Inferior parietal cortex (tissue), 1 donor: ENCODE measurements at regions not wholly inside any gene's neighbourhood (a gene's known extent, or its start where the extent isn't known, plus 50 kb on each side); places are given as distances from the start of the nearest gene placed in this dataset.

Source experiments
- DNase-seq: peaks from one replicate; pipeline ENCODE4 v3.0.0-alpha.2; 2016; ENCODE audit errors: extremely low spot score

DNA sequence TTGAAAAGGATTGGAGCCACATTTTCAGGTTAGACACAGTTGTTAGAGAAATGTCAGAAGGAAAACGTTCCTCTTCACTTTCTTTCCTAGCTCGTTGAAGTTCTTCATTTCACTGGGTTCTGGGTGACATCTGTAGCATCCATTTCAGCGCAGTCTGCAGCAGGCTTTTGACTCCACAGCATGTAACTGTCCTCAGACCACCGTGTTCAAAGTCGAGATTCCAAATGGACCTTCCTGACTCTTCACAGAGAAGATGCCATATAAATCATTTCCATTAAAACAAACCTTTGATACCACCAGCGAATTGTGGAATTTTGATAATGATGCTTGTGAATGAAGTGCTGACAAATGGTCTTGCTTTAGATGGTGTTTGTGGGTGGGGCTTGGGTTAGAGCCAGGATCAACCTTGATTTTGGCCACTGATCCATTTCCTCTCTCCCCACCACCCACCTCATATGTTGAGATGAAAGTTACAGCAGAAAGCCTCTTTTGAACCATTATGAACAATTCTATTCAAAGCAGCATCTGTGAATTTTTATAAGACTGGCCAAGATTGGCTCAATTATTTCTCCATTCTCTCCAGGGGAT lies 185.3 kb upstream of the PREP start:
- no peak for DNase-seq

- no peak for DNase-seq
Measured at GRCh38 chr6:105587349-105588122, 184.7 kb upstream of the PREP start.

DNA sequence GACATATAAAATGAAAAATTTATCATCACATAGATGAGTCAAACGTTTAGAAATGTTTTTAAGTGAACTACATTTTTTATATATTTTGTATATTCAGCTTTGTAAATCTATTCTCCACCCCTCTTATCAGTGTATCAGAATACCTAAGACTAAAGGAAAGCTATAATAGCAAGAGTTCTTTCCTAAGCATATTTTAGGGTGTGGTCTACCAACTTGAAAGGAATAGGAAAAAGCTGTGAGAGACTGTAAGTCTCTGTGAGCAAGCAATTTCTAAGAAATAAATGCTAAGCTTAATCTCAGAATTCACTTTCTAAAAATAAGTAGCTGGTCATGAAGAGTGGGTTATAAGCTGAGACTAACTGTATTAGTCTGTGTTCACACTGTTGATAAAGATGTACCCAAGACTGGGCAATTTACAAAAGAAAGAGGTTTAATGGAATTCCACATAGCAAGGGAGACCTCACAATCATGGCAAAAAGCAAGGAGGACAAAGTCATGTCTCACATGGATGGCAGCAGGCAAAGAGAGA lies 175.4 kb upstream of the PREP start:
- no peak for DNase-seq

- no peak for DNase-seq
Measured at GRCh38 chr6:105573556-105573955, 170.7 kb upstream of the PREP start.

- no peak for DNase-seq
Measured at GRCh38 chr6:105573138-105573537, 170.3 kb upstream of the PREP start.

DNA sequence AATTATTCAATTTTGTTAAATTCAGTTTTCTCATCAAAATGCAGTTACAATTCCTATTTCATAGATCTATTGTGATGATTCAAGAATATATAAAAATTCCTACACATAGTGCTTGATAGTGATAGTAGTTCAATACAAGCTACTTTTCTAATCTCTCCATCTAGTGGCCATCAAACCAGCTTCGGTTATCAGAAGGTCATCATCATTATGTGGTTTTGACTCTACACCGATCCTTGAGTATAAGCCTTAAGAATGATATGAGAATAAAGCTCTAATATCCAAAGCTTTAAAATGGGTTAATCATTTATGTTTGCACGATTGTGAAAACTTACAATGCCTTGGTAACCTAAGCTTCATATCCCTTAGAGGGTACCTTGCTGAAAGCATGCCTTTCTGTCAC lies 167.5 kb upstream of the PREP start:
- no peak for DNase-seq

- DNase-seq, result no peak
Measured at GRCh38 chr6:105569706-105570105, 166.8 kb upstream of the PREP start.

DNA sequence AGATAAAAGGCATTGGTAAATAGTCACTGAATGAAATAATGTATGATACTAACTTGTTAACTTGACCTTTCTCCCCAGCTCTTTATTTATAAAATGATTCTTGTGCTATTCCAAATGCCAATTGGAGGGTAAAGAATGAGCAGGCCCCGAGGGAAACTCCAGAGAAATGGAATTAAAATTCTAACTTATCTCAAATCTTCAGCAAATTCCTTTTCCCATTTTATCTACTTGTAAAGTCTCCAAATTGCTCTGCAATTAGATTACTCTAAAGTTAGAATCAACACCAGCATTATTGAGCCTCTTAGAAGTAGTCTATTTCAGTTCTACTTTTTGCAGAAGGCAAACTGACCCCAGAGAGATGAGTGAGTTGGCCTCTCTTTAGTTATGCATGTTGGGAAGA lies 165.9 kb upstream of the PREP start:
- DNase-seq, result no peak

- no peak for DNase-seq
Measured at GRCh38 chr6:105568142-105568541, 165.3 kb upstream of the PREP start.

DNA sequence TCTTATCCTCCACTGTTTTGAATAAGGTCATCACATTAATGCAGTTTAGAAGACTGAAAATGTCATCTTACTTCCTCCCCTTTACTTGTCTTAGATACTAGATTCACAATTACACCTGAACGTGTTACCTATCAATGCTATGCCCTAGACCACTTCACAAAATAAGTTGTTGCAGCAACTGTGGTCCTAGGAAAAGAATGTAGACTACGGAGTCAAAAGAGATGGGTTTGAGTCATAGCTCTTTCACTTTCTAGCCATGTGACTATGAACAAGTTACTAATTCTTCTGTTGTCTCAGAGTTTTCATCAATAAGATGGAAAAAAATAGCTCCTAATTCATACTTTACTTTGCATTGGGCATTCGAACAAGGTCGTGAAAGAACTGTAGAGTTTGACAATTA lies 164.3 kb upstream of the PREP start:
- no peak for DNase-seq

DNA sequence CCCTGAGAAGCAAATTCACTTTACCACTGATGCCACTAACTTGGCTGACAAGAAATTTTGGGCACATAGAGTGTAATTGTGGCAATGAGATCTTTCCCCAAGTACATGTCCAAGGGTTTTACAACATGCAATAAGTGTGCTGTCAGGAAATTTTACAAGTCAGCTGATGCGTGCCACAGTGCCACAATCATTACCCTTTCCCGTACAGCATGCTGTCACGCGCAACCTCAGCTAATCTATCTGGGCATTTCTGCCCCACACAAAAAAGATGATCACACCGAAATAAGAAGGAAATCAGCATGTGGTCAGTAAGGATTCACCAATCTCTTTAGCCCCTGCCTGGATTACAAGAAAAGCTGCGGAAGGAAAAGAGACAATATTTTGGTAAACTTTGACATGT lies 163.6 kb upstream of the PREP start:
- DNase-seq, result no peak

DNA sequence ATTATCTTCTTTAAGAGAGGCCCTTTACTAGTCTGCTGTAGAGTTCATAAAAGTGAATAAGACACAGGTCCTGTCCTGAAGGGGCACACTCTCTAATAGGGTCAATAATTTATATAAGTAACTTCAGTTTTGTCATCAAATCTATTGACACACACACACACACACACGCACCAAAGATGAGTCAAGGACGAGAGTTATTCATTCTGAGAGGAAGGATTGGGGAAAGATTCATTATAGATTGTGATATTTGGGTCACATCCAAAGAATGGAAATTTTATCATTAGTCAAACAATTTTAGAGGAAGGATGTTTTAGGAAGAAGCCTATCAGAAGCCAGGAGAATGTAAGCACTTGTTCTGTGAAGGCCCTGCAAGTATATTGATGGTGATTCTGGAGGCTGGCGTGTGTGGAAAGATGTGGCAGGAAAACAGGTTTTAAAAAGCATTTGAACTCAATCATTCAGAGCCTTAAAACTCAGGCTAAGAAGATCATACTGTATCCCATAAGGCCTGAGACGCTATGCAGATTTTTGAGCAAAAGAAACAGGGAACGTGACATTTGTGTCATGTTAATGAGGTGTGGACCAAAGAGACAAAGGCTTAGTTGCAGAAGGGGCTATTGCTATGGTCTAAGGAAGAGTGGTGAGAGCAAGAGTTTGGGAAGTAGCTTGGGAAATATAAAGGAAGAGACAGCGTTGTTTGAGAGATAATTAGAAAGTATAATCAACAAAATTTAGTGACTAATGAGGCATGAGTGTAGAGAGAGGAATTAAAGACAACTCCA lies 161.4 kb upstream of the PREP start:
- no peak for DNase-seq

GRCh38 chr6:105562027-105562426 lies 159.1 kb upstream of the PREP start:
- DNase-seq, result no peak

DNA sequence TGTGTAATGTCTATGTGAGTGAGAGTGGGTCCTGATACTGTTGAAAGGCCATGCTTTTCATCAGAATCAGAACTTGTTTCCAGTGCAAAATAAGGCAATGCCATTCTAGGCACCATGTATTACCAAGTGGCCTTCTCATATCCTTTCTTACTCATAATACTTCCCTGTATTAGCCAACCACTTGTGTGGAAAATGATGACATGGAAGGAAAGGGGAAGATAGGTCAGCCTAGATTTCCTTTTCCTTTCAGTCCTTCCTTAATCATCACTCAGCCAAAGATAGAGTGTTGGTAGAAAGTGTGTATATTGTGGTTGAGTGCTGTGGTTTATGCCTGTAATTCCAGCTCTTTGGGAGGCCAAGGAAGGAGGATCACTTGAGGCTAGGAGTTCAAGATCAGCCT lies 158.6 kb upstream of the PREP start:
- DNase-seq, result no peak

- DNase-seq, result no peak
Measured at GRCh38 chr6:105560611-105561066, 157.8 kb upstream of the PREP start.

DNA sequence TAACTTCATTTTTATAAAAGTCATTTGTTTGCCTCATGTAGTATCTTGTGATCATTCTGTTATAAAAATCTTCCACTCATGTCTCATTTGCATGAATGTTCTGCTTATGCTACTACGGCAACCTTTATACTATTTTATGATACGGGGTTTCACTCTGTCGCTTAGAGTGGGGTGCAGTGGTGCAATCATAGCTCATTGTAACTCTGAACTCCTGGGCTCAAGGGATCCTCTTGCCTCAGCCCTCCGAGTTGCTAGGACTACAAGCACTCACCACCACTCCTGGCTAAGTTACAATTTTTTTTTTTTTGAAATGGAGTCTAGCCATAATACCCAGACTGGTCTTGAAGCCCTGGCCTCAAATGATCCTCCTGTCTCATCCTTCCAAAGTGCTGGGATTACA lies 154.4 kb upstream of the PREP start:
- no peak for DNase-seq

DNA sequence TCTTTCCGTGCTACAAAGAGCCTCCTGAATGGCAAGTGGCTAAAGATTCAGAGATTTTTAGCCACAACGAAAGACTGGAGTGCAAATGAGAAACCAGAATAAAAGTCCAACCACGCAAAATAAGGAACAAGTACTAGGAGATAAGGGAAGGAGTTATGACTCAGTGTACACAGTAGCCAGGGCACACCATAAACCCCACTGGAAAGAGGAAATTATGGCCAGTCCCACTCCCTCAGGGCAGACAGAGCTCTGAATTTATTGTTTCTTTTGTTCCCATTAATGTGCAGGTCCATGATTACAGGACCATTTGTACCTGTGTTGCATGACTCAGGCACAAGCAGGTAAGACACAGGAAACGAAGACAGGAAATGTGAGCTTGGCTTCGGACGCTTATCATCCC lies 150.3 kb upstream of the PREP start:
- no peak for DNase-seq

- no peak for DNase-seq
Measured at GRCh38 chr6:105550955-105551620, 148.2 kb upstream of the PREP start.

- DNase-seq, result no peak
Measured at GRCh38 chr6:105546754-105547153, 143.9 kb upstream of the PREP start.

DNA sequence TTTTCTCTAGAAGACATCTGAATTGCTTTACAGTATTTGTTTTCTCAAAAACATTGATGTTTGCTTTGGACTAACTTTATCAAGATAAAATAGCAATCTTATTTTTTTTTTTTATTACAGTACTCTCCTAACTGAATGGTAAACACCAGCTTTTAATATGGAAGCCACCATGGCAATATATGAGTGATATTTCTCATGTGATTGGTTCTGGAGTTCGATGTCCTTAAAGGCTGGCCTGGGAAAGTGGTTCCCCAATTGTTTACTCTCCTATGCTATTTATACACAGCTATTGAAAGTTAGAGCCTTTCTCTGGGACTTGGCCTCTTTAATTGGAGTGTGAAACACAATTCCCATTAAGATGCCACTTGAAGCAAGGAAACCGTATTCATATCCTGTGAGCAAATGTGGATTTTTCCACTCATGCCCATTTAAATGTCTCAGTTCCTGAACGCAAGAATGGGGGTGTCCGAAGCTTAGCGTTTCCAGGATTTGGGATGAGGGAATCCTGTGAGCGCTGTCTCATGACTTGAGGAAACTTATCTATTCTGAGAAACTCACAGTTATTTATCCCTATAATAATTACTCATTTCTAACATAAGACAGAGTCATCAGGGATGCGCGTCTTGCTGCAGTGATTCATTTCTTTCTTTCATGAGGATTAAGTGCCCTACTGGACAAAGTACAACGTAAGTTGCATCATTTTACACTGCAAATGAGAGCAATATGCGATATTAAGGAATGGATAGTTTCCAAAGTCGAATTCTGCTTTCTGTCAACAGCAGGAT lies 143.3 kb upstream of the PREP start:
- DNase-seq, result no peak

DNA sequence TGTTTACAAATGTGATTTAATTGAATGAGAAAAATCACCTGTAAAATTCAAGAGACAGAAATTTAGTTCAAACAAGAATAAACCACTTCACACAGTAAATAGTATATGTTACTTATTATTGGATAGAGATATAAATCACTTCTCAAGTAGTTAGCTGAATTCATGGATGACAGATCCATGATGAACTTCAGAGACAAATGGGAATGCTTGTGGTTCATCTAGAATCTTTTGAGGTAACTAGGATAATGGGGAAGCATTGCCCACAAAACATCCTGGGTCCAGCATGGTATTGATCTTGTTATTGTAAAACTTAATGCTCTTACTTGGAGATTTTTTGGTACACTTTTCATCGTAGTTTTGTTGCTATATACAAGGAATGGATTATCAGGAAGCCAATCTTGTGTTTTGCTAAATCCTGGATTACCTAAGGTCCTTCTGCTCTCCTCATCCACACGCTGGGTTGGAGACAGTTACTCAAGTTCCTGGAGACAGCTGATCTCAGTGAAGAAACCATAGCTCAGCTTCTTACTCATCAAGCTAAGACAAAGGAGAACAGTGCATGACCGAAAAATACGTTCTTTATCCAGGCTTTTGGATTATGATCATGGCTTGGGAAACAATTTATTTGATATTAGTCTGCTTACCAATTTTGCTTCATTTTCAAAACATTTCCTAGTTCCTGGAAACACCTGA lies 142.5 kb upstream of the PREP start:
- DNase-seq, result no peak
